22Rv1 (cell line): ENCODE measurements at regions not wholly inside any gene's neighbourhood (a gene's known extent, or its start where the extent isn't known, plus 50 kb on each side); places are given as distances from the start of the nearest gene placed in this dataset.

Experiments used
- ZFX ChIP-seq: fragments of 450-650 bp; IDR thresholded peaks from 2 replicates; pipeline ENCODE4 v1.6.1; 2017; ENCODE audit warnings: antibody characterized with exemption, borderline replicate concordance
- TF ChIP-seq, protein P1 (sequence below): fragments of 450-650 bp; IDR thresholded peaks from 2 replicates; pipeline ENCODE4 v1.5.1; 2017; ENCODE audit warnings: mild to moderate bottlenecking

DNA sequence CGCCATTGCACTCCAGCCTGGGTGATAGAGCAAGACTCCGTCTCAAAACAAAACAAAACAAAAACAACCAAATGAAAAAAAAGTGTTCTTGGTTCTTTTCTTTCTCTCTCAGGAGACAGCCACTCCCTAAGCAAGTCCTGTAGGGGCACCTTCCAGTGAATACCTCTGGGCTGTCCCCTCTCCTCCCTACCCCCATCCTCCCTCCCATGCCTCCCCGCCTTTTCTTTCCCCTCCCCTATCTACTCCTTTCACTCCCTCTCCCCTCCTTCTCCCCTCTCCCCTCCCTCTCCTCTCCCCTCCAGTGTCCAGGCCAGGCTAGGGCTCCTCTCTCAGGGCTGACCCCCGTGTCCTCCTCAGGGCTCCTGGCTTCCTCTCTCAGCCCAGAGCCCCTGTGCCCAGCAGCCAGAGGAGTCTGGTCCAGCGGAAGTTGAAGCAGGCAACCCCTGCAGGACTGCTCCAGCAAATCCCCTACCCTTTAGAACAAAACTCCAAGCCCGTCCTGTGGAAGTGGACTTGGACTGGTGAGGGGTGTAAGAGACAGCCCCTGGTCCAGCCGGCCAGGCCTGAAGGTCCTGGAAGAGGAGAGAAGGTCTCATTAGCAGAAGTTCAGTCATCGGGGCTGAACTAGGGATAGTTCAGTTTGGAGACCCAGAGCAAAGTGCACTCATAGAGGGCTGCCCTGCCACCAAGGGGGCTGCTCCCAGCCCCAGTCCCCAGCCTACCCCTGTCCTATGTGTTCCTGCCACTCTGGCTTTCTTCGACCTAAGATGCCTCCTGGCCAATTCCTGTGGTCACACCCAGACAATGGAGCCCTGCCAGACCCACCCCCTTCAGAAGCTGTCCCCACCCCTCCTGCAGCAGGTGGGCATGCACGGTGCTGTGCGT lies 79.8 kb upstream of the IQSEC1 start:
- TF ChIP-seq, protein P1, sequence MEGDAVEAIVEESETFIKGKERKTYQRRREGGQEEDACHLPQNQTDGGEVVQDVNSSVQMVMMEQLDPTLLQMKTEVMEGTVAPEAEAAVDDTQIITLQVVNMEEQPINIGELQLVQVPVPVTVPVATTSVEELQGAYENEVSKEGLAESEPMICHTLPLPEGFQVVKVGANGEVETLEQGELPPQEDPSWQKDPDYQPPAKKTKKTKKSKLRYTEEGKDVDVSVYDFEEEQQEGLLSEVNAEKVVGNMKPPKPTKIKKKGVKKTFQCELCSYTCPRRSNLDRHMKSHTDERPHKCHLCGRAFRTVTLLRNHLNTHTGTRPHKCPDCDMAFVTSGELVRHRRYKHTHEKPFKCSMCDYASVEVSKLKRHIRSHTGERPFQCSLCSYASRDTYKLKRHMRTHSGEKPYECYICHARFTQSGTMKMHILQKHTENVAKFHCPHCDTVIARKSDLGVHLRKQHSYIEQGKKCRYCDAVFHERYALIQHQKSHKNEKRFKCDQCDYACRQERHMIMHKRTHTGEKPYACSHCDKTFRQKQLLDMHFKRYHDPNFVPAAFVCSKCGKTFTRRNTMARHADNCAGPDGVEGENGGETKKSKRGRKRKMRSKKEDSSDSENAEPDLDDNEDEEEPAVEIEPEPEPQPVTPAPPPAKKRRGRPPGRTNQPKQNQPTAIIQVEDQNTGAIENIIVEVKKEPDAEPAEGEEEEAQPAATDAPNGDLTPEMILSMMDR: no peak
- no peak for TF ChIP-seq ZFX
